ENCODE measurements at regions not wholly inside any gene's neighbourhood (a gene's known extent, or its start where the extent isn't known, plus 50 kb on each side); places are given as distances from the start of the nearest gene placed in this dataset.

- no peaks in the 10 kb centered on the region for H3K27me3 Mint-ChIP-seq (ENCODE audit: unreplicated experiment)
- H3K36me3 Mint-ChIP-seq (ENCODE audit: low read depth, unreplicated experiment) = no peaks in the 10 kb centered on the region
- H3K27ac Mint-ChIP-seq (ENCODE audit: unreplicated experiment) = no peak overlapping the region
- DNase-seq (ENCODE audit: low spot score) = no peak
- no peak overlapping the region for H3K4me3 Mint-ChIP-seq (ENCODE audit: unreplicated experiment)
- H3K9me3 Mint-ChIP-seq (ENCODE audit: unreplicated experiment) = no peaks in the 10 kb centered on the region
- TF ChIP-seq CTCF (IDR thresholded peaks at IDR 0.05; ENCODE audit: unreplicated experiment) = no peak
- peaks cover 25% of the 10 kb centered on the region for H3K4me1 Mint-ChIP-seq (ENCODE audit: unreplicated experiment)
Measured at GRCh38 chr2:239884051-239884405, 141.1 kb downstream of the NDUFA10 start.

- Mint-ChIP-seq H3K4me1 (ENCODE audit: unreplicated experiment) (peaks cover 25% of the 10 kb centered on the region), H3K27me3 (ENCODE audit: unreplicated experiment) (no peaks in the 10 kb centered on the region), H3K4me3 (ENCODE audit: unreplicated experiment) (no peak overlapping the region), H3K9me3 (ENCODE audit: unreplicated experiment) (no peaks in the 10 kb centered on the region), H3K36me3 (ENCODE audit: low read depth, unreplicated experiment) (no peaks in the 10 kb centered on the region), H3K27ac (ENCODE audit: unreplicated experiment) (no peak overlapping the region)
- TF ChIP-seq CTCF (IDR thresholded peaks at IDR 0.05; ENCODE audit: unreplicated experiment) = no peak
- DNase-seq (ENCODE audit: low spot score) = no peak
Measured at GRCh38 chr2:239883326-239884050, 141.7 kb downstream of the NDUFA10 start.

- no peak overlapping the region for H3K27ac Mint-ChIP-seq (ENCODE audit: unreplicated experiment)
- no peak for TF ChIP-seq CTCF (IDR thresholded peaks at IDR 0.05; ENCODE audit: unreplicated experiment)
- H3K27me3 Mint-ChIP-seq (ENCODE audit: unreplicated experiment) = no peaks in the 10 kb centered on the region
Measured at GRCh38 chr2:239882781-239883180, 142.4 kb downstream of the NDUFA10 start.

GRCh38 chr2:239882331-239882732, 142.8 kb downstream of the NDUFA10 start:
- peaks cover 25% of the 10 kb centered on the region for H3K4me1 Mint-ChIP-seq (ENCODE audit: unreplicated experiment)
- peak overlapping the region; percentile 79 for H3K27ac Mint-ChIP-seq (ENCODE audit: unreplicated experiment)
- no peaks in the 10 kb centered on the region for H3K27me3 Mint-ChIP-seq (ENCODE audit: unreplicated experiment)
- H3K4me3 Mint-ChIP-seq (ENCODE audit: unreplicated experiment) = no peak overlapping the region
- no peaks in the 10 kb centered on the region for H3K9me3 Mint-ChIP-seq (ENCODE audit: unreplicated experiment)
- DNase-seq (ENCODE audit: low spot score) = peak; percentile 65
- peak; percentile 64 for TF ChIP-seq CTCF (IDR thresholded peaks at IDR 0.05; ENCODE audit: unreplicated experiment)
- no peaks in the 10 kb centered on the region for H3K36me3 Mint-ChIP-seq (ENCODE audit: low read depth, unreplicated experiment)

More at GRCh38 chr2:239882781-239883180, 142.4 kb downstream of the NDUFA10 start:
- Mint-ChIP-seq H3K4me1 (ENCODE audit: unreplicated experiment) (peaks cover 25% of the 10 kb centered on the region), H3K9me3 (ENCODE audit: unreplicated experiment) (no peaks in the 10 kb centered on the region), H3K36me3 (ENCODE audit: low read depth, unreplicated experiment) (no peaks in the 10 kb centered on the region), H3K4me3 (ENCODE audit: unreplicated experiment) (no peak overlapping the region)
- no peak for DNase-seq (ENCODE audit: low spot score)

GRCh38 chr2:239881561-239882320, 143.4 kb downstream of the NDUFA10 start:
- Mint-ChIP-seq H3K4me1 (ENCODE audit: unreplicated experiment) (peaks cover 26% of the 10 kb centered on the region), H3K36me3 (ENCODE audit: low read depth, unreplicated experiment) (no peaks in the 10 kb centered on the region), H3K9me3 (ENCODE audit: unreplicated experiment) (no peaks in the 10 kb centered on the region), H3K4me3 (ENCODE audit: unreplicated experiment) (peak overlapping the region; percentile 6), H3K27me3 (ENCODE audit: unreplicated experiment) (no peaks in the 10 kb centered on the region), H3K27ac (ENCODE audit: unreplicated experiment) (peak overlapping the region; percentile 79)
- TF ChIP-seq CTCF (IDR thresholded peaks at IDR 0.05; ENCODE audit: unreplicated experiment) = no peak
- no peak for DNase-seq (ENCODE audit: low spot score)

Measured in endothelial cell (in vitro differentiated cells).